HepG2 (cell line): ENCODE measurements at regions not wholly inside any gene's neighbourhood (a gene's known extent, or its start where the extent isn't known, plus 50 kb on each side); places are given as distances from the start of the nearest gene placed in this dataset.

ENCODE experiments used
- ATAC-seq: fragments of 200-7000 bp; cut with Tn5 transposase; 3 replicates; pipeline ENCODE4 v1.9.1; 2020; ENCODE audit warnings: mild to moderate bottlenecking, moderate library complexity
- BruUV-seq: library from RNA; stranded (reverse); fragments of 400-500 nt; replicated peaks from 2 replicates; lab custom pipeline; 2021; lab: Mats Ljungman, UMichigan
- CTCF ChIA-PET: fragments of 300-600 bp; formaldehyde crosslinking; extraction: SDS; loops from one replicate; lab custom pipeline; 2021; ENCODE audit warnings: low total read pairs, inconsistent platforms, low intra/inter-chr PET ratio; lab: Yijun Ruan, JAX
- POLR2A ChIA-PET: fragments of 350-600 bp; sonication (Branson Sonifier 250); formaldehyde crosslinking; loops from one replicate; lab custom pipeline; 2020; ENCODE audit warnings: antibody characterized with exemption, inconsistent platforms; lab: Yijun Ruan, JAX
- DNase-seq: peaks from one replicate; pipeline ENCODE4 v3.0.0-alpha.2; 2015; ENCODE audit warnings: low spot score
- FAIRE-seq: peaks from 3 replicates; lab custom pipeline; 2011; peaks lifted over from hg19 to GRCh38; lab: Jason Lieb, UNC
- H2AFZ ChIP-seq: one replicate; pipeline ENCODE4 v1.6.1; 2011; ENCODE audit warnings: low read length, inconsistent platforms
- H3K27ac ChIP-seq: fragments of 300-600 bp; 3 replicates; pipeline ENCODE4 v1.8.0; 2011; ENCODE audit warnings: mixed run types, mild to moderate bottlenecking, mixed read lengths, low read length, inconsistent platforms; ENCODE audit not compliant: insufficient read depth; ENCODE audit errors: extremely low read length
- H3K27me3 ChIP-seq, 2 experiments: fragments of 200-600 bp in 1 of 2; 2 replicates in 1 of 2; 3 replicates in 1 of 2; pipeline versions ENCODE4 v1.6.0 to v1.8.0; 2011; ENCODE audit warnings: low read length in 2 of 2, mild to moderate bottlenecking in 2 of 2, moderate library complexity in 2 of 2, inconsistent platforms in 1 of 2; ENCODE audit not compliant: insufficient read depth in 2 of 2, control insufficient read depth in 1 of 2
- H3K36me3 ChIP-seq, 2 experiments: fragments of 200-600 bp in 1 of 2; replicated peaks in 1 of 2; 2 replicates in 1 of 2; 3 replicates in 1 of 2; pipeline versions ENCODE4 v1.5.1 to v1.8.0; 2011; ENCODE audit warnings: low read length in 2 of 2, inconsistent platforms in 1 of 2; ENCODE audit not compliant: insufficient read depth in 2 of 2, control insufficient read depth in 1 of 2
- H3K4me1 ChIP-seq: 2 replicates; pipeline ENCODE4 v1.5.1; 2012; ENCODE audit warnings: low read length, inconsistent platforms; ENCODE audit not compliant: insufficient read depth
- H3K4me2 ChIP-seq: 2 replicates; pipeline ENCODE4 v1.6.0; 2011; ENCODE audit warnings: low read depth, low read length, inconsistent platforms
- H3K4me3 ChIP-seq, 3 experiments: fragments of 200-600 bp in 1 of 3; sonication (generic), shearing (Covaris generic) in 1 of 3; replicated peaks in 1 of 3; 2 replicates each; pipeline ENCODE4 v1.5.1; 2011 to 2016; ENCODE audit warnings: low read length in 3 of 3, inconsistent platforms in 2 of 3, low read depth in 2 of 3, mild to moderate bottlenecking in 2 of 3, control low read depth in 1 of 3, mixed read lengths in 1 of 3; ENCODE audit not compliant: insufficient read depth in 1 of 3
- H3K79me2 ChIP-seq: one replicate; pipeline ENCODE4 v1.6.1; 2011; ENCODE audit warnings: low read length, inconsistent platforms; ENCODE audit not compliant: insufficient read depth
- H3K9ac ChIP-seq: 2 replicates; pipeline ENCODE4 v1.6.0; 2011; ENCODE audit warnings: mild to moderate bottlenecking, low read depth, low read length, inconsistent platforms; ENCODE audit not compliant: insufficient read depth
- H3K9me3 ChIP-seq: 2 replicates; pipeline ENCODE4 v1.5.1; 2012; ENCODE audit warnings: mild to moderate bottlenecking, low read length
- H4K20me1 ChIP-seq: 2 replicates; pipeline ENCODE4 v1.6.0; 2011; ENCODE audit warnings: inconsistent platforms, mild to moderate bottlenecking, low read length, moderate library complexity; ENCODE audit not compliant: insufficient read depth
- AGO2 ChIP-seq: fragments of 200-400 bp; formaldehyde crosslinking; optimal IDR thresholded peaks from 2 replicates; pipeline ENCODE3; 2017; ENCODE audit warnings: mild to moderate bottlenecking, low read depth, low read length, moderate library complexity
- AKAP8 ChIP-seq: sonication (generic); formaldehyde crosslinking; IDR thresholded peaks from 2 replicates; pipeline ENCODE4 v1.5.1; 2020; ENCODE audit warnings: mild to moderate bottlenecking, missing genetic modification reagents
- ERF ChIP-seq: IDR thresholded peaks from 2 replicates; pipeline ENCODE4 v1.6.1; 2018; ENCODE audit warnings: missing biosample characterization, missing genetic modification reagents
- HMG20A ChIP-seq: IDR thresholded peaks from 2 replicates; pipeline ENCODE4 v1.6.1; 2016; ENCODE audit warnings: borderline replicate concordance
- MED1 ChIP-seq: sonication (generic); formaldehyde crosslinking; IDR thresholded peaks from 2 replicates; pipeline ENCODE4 v1.4.0; 2020; ENCODE audit warnings: missing genetic modification reagents
- MED13 ChIP-seq: sonication (generic); formaldehyde crosslinking; IDR thresholded peaks from 2 replicates; pipeline ENCODE4 v1.5.0; 2020; ENCODE audit warnings: missing genetic modification reagents
- MTF2 ChIP-seq: sonication (generic); formaldehyde crosslinking; IDR thresholded peaks from 2 replicates; pipeline ENCODE4 v1.5.0; 2020; ENCODE audit warnings: missing genetic modification reagents, borderline replicate concordance
- PHF20 ChIP-seq: sonication (generic); formaldehyde crosslinking; IDR thresholded peaks from 2 replicates; pipeline ENCODE4 v1.5.0; 2020; ENCODE audit warnings: mild to moderate bottlenecking, missing genetic modification reagents
- RFX3 ChIP-seq: IDR thresholded peaks from 2 replicates; pipeline ENCODE4 v1.6.1; 2016; ENCODE audit warnings: missing biosample characterization, missing genetic modification reagents
- SNAPC2 ChIP-seq: sonication (generic); formaldehyde crosslinking; IDR thresholded peaks from 2 replicates; pipeline ENCODE4 v1.8.1; 2022; ENCODE audit warnings: mild to moderate bottlenecking, missing genetic modification reagents
- TOPORS ChIP-seq: sonication (generic); formaldehyde crosslinking; IDR thresholded peaks from 2 replicates; pipeline ENCODE4 v1.8.0; 2023; ENCODE audit warnings: mild to moderate bottlenecking, missing genetic modification reagents
- ZBTB42 ChIP-seq: sonication (generic); formaldehyde crosslinking; IDR thresholded peaks from 2 replicates; pipeline ENCODE4 v1.5.0; 2020; ENCODE audit warnings: mild to moderate bottlenecking, missing genetic modification reagents
- ZNF337 ChIP-seq: sonication (generic); formaldehyde crosslinking; IDR thresholded peaks from 2 replicates; pipeline ENCODE4 v1.5.1; 2020; ENCODE audit warnings: missing genetic modification reagents, low read depth, mild to moderate bottlenecking, borderline replicate concordance
- ZNF749 ChIP-seq: sonication (generic); formaldehyde crosslinking; IDR thresholded peaks from 2 replicates; pipeline ENCODE4 v1.8.0; 2022; ENCODE audit warnings: mild to moderate bottlenecking, missing genetic modification reagents, moderate library complexity, borderline replicate concordance
- ZNF775 ChIP-seq: sonication (generic); formaldehyde crosslinking; IDR thresholded peaks from 2 replicates; pipeline ENCODE4 v1.4.0; 2020; ENCODE audit warnings: missing genetic modification reagents, mild to moderate bottlenecking, moderate library complexity, borderline replicate concordance
- WGBS: methylation state at CpG from one replicate; pipeline ENCODE4 v1.1.6; 2017; ENCODE audit warnings: low lambda C conversion rate; 5-methylcytosine and 5-hydroxymethylcytosine counted together
- in situ Hi-C: cut with HindIII; loops from 2 replicates; pipeline ENCODE4 v1.10.0; 2017; ENCODE audit warnings: low pct_unique_long_range_greater_than_20kb; ENCODE audit not compliant: extremely low pct_ligation_motif_present
- intact Hi-C: fragments of 100-400 bp; cut with micrococcal nuclease; formaldehyde crosslinking; loops from one replicate; pipeline ENCODE4 v1.10.0; 2022; ENCODE audit not compliant: unreplicated experiment
- TF ChIP-seq, protein P1 (sequence below): sonication (generic); formaldehyde crosslinking; IDR thresholded peaks from 2 replicates; pipeline ENCODE4 v1.5.0; 2020; ENCODE audit warnings: missing genetic modification reagents
- TF ChIP-seq, protein P2 (sequence below): sonication (generic); formaldehyde crosslinking; IDR thresholded peaks from 2 replicates; pipeline ENCODE4 v1.8.0; 2022; ENCODE audit warnings: missing genetic modification reagents, low read depth, mild to moderate bottlenecking, borderline replicate concordance
- TF ChIP-seq, protein P3 (sequence below): sonication (generic); formaldehyde crosslinking; IDR thresholded peaks from 2 replicates; pipeline ENCODE4 v1.5.1; 2020; ENCODE audit warnings: mild to moderate bottlenecking, moderate library complexity, missing genetic modification reagents
- TF ChIP-seq, protein P4 (sequence below): sonication (generic); formaldehyde crosslinking; IDR thresholded peaks from 2 replicates; pipeline ENCODE4 v1.4.0; 2020; ENCODE audit warnings: missing genetic modification reagents, borderline replicate concordance

DNA sequence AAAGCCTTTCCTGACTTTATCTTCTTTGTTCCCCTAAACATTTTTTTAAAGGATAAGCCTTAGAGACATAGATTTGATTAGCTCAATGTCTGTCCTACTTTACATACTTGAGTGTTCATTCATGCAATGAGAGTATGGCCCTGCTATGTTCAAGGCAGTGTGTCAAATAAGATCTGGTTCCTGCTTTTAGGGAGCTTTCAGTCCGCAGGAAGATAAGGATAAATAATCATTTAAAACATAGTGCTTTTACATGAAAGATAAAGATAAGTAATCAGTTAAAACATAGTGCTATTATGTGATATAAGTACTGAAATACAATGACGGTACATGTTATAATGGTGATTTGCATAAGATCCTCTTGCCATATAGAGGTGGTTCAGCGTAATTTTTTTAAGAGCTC lies 378.3 kb upstream of the PRICKLE1 start (continued):
- TF ChIP-seq, protein P1, sequence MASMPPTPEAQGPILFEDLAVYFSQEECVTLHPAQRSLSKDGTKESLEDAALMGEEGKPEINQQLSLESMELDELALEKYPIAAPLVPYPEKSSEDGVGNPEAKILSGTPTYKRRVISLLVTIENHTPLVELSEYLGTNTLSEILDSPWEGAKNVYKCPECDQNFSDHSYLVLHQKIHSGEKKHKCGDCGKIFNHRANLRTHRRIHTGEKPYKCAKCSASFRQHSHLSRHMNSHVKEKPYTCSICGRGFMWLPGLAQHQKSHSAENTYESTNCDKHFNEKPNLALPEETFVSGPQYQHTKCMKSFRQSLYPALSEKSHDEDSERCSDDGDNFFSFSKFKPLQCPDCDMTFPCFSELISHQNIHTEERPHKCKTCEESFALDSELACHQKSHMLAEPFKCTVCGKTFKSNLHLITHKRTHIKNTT (CRISPR knock-in tag), result no peak

DNA sequence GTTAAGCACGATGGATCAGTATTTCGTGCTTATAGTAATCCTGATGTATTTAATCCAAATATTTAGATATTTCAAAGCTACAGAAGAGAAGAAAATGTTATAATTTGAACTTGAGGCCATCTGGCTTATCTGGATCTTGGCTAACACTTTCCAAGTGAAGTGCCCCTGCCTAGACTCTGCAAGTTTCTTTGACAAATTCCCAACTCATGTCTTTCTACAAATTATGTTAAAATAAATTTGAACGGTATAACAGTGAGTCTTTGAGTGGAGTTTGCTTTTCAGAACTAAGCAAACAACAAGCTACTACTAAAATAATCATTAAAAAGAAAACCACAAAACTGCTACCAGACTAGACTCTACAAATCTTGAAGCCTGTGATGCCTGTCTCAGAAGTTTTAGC lies 374.4 kb upstream of the PRICKLE1 start:
- ChIA-PET POLR2A (no interaction called here), CTCF (no interaction called here)
- no peaks in the 10 kb centered on the region for H3K36me3 ChIP-seq
- H3K9me3 ChIP-seq, result no peaks in the 10 kb centered on the region
- no TSS peak for BruUV-seq
- H3K4me3 ChIP-seq, result no peak overlapping the region
- no peak for DNase-seq
- no peak for ATAC-seq
- no peaks in the 10 kb centered on the region for H3K4me1 ChIP-seq
- whole genome bisulfite sequencing, result 17% methylated on average over 3 of the region's 3 CpGs
- H4K20me1 ChIP-seq, result no peaks in the 10 kb centered on the region
- H2AFZ ChIP-seq, result no peak overlapping the region
- no peak overlapping the region for H3K27ac ChIP-seq
- H3K27me3 ChIP-seq, result no peaks in the 10 kb centered on the region; a peak in 1 of 5 replicates
- intact Hi-C loops, result no loop called here
- in situ Hi-C loops, result no loop called here
- H3K4me2 ChIP-seq, result no peak overlapping the region
- no peak overlapping the region for H3K9ac ChIP-seq
- FAIRE-seq, result no peak
- H3K79me2 ChIP-seq, result no peaks in the 10 kb centered on the region
- TF ChIP-seq ZBTB42 (CRISPR knock-in tag) (no peak), MED13 (CRISPR knock-in tag) (no peak), SNAPC2 (CRISPR knock-in tag) (no peak), TOPORS (CRISPR knock-in tag) (no peak), HMG20A (CRISPR knock-in tag) (no peak), AKAP8 (CRISPR knock-in tag) (no peak), ZNF775 (CRISPR knock-in tag) (no peak), ZNF337 (CRISPR knock-in tag) (no peak), ERF (CRISPR knock-in tag) (no peak), MED1 (no peak), PHF20 (CRISPR knock-in tag) (no peak), ZNF749 (CRISPR knock-in tag) (no peak), MTF2 (no peak), AGO2 (no peak), RFX3 (no peak)
- TF ChIP-seq, protein P2, sequence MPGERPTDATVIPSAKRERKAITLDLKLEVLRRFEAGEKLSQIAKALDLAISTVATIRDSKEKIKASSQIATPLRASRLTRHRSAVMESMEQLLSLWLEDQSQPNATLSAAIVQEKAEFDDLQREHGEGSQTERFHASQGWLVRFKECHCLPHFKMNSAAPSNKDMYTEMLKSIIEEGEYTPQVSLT (CRISPR knock-in tag), result no peak
- TF ChIP-seq, protein P3, sequence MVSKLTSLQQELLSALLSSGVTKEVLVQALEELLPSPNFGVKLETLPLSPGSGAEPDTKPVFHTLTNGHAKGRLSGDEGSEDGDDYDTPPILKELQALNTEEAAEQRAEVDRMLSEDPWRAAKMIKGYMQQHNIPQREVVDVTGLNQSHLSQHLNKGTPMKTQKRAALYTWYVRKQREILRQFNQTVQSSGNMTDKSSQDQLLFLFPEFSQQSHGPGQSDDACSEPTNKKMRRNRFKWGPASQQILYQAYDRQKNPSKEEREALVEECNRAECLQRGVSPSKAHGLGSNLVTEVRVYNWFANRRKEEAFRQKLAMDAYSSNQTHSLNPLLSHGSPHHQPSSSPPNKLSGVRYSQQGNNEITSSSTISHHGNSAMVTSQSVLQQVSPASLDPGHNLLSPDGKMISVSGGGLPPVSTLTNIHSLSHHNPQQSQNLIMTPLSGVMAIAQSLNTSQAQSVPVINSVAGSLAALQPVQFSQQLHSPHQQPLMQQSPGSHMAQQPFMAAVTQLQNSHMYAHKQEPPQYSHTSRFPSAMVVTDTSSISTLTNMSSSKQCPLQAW (CRISPR knock-in tag), result no peak
- TF ChIP-seq, protein P4, sequence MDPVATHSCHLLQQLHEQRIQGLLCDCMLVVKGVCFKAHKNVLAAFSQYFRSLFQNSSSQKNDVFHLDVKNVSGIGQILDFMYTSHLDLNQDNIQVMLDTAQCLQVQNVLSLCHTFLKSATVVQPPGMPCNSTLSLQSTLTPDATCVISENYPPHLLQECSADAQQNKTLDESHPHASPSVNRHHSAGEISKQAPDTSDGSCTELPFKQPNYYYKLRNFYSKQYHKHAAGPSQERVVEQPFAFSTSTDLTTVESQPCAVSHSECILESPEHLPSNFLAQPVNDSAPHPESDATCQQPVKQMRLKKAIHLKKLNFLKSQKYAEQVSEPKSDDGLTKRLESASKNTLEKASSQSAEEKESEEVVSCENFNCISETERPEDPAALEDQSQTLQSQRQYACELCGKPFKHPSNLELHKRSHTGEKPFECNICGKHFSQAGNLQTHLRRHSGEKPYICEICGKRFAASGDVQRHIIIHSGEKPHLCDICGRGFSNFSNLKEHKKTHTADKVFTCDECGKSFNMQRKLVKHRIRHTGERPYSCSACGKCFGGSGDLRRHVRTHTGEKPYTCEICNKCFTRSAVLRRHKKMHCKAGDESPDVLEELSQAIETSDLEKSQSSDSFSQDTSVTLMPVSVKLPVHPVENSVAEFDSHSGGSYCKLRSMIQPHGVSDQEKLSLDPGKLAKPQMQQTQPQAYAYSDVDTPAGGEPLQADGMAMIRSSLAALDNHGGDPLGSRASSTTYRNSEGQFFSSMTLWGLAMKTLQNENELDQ (CRISPR knock-in tag), result no peak
